GM19438 (cell line): ENCODE measurements at regions not wholly inside any gene's neighbourhood (a gene's known extent, or its start where the extent isn't known, plus 50 kb on each side); places are given as distances from the start of the nearest gene placed in this dataset.
"Not testable (repeated sequence)": the region's sequence is repeated elsewhere in the genome, so short reads cannot be mapped to it uniquely, and the experiment has no call there.

ENCODE experiments used
- ATAC-seq: cut with Tn5 transposase; IDR thresholded peaks from one replicate; pipeline ENCODE4 v1.9.1; 2021; ENCODE audit warnings: low read depth; ENCODE audit not compliant: unreplicated experiment

DNA sequence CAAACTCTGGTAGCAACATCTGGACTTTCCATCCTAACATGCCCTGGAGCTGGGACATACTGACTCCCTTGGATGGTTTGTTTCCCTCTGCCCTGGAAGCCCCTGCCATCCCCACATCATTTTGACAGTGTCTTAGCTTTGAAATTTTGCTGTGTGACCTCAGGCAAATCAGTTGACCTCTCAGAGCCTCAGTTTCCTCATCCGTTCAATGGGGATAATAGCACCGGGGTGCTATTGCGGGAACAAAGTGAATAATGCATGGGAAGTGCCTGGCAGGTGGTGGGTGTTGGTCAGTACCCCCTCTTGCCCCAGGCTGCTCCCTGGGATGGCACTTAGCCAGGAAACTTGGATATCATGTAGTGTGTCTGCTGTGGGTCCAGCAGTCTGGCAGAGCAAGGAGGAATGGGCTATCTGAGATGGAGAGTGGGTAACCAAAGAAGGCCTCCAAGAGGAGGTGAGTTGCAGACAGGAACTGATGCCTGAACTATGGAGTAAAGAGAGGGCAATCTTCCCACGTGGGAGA is 88.6 kb downstream of the MRPL14 start:
- no peak for ATAC-seq

- no peak for ATAC-seq
Measured at GRCh38 chr6:44037847-44038542, 89.3 kb downstream of the MRPL14 start.

DNA sequence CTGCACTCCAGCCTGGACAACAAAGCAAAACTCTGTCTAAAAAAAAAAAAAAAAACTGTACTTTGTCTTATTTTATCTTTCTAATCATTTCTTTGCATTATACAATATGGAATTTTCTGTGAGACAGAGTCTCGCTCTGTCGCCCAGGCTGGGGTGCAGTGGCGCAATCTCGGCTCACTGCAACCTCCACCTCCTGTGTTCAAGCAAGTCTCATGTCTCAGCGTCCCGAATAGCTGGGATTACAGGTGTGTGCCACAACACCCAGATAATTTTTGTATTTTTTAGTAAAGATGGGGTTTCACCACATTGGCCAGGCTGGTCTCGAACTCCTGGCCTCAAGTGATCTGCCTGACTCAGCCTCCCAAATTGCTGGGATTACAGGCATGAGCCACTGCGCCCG is 90.0 kb downstream of the MRPL14 start:
- ATAC-seq = not testable (repeated sequence)

DNA sequence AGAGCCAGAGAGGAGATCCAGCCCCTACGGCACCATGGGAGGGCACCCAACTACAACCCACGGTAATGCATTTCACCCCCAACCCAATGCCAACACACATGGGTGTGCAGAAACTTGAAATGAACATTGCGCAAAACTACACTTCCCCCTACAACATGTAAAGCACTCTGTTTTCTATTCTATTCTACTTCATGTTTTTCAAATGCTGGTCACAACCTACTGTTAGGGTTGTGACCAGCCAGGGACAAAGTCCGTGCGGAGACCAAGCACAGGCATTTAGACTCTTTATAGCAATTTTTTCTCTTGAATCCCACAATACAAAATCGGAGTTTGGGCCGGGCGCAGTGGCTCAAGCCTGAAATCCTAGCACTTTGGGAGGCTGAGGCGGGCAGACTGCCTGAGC is 90.6 kb downstream of the MRPL14 start:
- no peak for ATAC-seq

GRCh38 chr6:44036196-44036595 is 91.1 kb downstream of the MRPL14 start:
- ATAC-seq = no peak

DNA sequence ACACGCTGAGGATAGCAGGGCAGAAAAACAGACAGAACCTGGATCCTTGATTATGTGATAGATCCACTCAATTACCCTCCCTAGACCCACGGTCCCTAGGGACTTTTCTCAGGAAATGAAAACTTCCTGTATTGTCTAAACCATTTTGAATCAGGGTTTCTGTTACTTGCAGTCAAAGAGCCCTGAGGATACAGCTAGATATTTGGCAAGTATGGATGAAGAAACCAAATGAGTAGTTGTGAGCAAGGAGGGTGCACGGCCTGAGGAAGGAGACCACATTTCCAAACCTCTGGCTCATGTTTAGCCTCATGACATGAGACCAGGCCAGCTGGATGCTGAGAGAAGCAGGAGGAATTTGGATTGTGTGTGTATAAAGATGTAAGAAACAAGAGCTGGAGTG is 91.6 kb downstream of the MRPL14 start:
- ATAC-seq = no peak

DNA sequence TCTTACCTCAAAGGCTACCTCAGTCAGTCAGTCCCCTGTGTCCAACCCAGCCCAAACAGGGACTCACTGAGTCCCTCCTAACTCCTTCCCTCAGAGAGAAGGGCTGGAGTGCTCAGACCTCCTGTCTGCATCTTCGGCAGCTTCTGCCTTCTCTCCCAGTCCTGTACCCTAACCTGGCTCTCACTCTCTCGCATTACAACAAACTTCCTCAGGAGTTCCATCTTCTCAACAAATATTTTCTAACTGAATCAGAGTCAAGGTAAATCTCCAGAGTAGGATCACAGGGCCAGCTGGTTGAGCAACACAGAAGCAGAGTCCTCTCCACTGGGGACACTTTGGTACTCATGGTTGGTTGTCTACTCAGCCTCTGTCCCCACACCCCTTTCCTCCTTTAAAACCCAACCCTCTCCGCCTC is 92.3 kb downstream of the MRPL14 start:
- ATAC-seq = no peak

- ATAC-seq = no peak
Measured at GRCh38 chr6:44034391-44034861, 92.8 kb downstream of the MRPL14 start.

GRCh38 chr6:44030812-44031454 is 96.3 kb downstream of the MRPL14 start:
- no peak for ATAC-seq

GRCh38 chr6:44029444-44030185 is 97.6 kb downstream of the MRPL14 start:
- no peak for ATAC-seq

GRCh38 chr6:44028789-44029310 is 98.4 kb downstream of the MRPL14 start:
- ATAC-seq = no peak

GRCh38 chr6:44025226-44025625 is 102.0 kb downstream of the MRPL14 start:
- ATAC-seq = no peak

DNA sequence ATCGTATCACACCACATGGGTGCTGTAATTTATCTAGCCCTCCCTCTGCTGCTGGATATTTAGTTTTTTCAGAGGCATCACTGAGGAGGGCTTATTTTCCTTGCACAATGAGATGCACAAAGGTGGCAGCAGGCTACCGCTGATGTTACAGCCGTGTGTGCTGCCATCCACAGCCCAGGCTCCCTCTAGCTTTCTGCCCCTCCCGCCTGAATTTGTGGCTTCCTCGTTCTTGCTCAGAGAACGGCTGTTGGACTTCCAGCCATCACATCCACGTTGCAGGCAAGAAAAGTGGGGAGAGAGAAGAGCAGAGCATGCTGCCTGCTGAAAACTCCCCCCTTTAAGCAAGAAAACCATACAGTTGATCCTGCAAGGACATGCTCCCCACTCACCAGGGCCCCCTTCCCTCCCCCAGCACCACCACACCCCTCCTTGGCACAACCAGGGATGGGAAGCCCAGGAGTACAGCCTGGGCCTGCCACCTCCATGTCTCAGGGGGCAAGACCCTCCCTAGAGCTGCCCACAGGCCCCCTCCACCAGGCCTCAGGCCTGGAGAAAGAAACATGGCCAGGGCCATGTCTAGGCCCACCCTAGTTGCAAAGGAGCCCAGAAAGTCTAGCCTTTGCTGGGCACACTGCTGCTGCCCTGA is 102.6 kb downstream of the MRPL14 start:
- ATAC-seq = no peak

GRCh38 chr6:44023586-44024454 is 103.4 kb downstream of the MRPL14 start:
- no peak for ATAC-seq

- ATAC-seq = no peak
Measured at GRCh38 chr6:44022671-44023352, 104.4 kb downstream of the MRPL14 start.

GRCh38 chr6:44022296-44022661 is 105.0 kb downstream of the MRPL14 start:
- no peak for ATAC-seq

DNA sequence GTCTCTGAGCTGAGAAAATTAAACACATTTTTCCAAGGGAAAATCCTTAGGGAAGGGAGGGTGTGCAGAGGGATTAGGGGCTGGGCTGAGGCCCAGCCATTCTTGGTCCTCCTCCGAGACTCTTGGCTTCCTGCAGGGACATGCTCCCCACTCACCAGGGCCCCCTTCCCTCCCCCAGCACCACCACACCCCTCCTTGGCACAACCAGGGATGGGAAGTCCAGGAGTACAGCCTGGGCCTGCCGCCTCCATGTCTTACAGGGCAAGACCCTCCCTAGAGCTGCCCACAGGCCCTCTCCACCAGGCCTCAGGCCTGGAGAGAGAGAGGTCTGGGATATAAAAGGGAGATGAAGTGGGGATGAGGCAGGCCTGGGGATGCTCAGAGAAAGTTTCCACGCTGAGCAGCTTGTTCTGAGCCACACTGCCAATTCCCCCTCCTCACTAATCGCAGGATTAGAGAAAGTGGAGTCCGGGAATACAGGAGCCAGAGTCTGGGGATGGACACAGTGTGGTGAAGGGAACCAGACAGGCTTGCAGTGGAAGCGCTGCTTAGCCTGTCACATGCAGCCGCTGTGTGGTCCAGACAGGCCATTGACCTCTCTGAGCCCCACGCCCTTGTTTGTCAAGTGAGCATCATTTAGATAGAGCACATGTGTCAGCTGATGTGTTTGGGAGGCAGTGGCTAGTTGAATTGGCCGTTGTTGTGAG is 105.5 kb downstream of the MRPL14 start:
- no peak for ATAC-seq

DNA sequence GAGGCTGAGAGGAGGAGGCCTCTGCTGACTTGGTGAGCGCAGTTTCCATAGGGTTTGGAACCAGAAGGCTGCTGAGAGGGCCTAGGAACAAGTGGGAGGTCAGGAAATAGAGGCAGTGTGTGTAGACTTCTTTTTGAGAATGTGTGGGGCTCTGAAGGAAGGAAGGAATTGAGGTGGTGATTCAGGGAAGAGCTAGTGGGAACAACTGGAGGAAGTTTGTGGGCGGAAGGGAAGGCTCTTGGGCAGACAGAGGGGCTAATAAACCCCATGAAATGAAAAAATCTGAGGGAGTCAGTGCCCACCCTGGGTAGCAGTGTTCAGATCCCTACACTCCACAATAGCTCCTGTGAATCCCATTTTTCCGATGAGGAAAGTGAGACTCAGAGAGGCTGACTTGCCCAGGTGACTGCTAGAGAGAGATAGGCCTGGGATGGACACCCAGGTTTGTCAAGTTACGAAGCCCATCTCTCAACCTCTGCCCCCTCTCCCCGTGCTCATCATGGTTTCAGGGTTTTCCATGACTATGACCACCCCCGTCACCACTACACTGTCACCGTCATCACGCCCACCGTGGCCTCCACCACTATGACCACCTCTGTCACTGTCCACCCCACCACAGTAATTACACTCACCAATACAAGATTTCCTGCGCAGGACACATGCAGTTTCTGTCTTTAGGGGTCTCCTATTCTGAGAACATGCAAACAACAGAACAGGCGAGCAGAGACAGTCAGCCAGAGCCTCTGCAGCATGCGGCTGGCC is 106.4 kb downstream of the MRPL14 start:
- ATAC-seq = no peak
